H1 (cell line): ENCODE measurements at regions not wholly inside any gene's neighbourhood (a gene's known extent, or its start where the extent isn't known, plus 50 kb on each side); places are given as distances from the start of the nearest gene placed in this dataset.

Experiments used
- CTCF ChIA-PET: fragments of 300-600 bp; sonication (Branson Sonifier 250); formaldehyde crosslinking; loops from one replicate; lab custom pipeline; 2021; ENCODE audit not compliant: partially characterized antibody; lab: Charles Lee
- POLR2A ChIA-PET: fragments of 300-600 bp; sonication (Branson Sonifier 250); formaldehyde crosslinking; loops from one replicate; lab custom pipeline; 2021; ENCODE audit warnings: inconsistent platforms; ENCODE audit not compliant: partially characterized antibody; lab: Charles Lee
- DNase-seq, 2 experiments: peaks; one replicate each; pipeline versions ENCODE4 v3.0.0 to v3.0.0-alpha.2; 2010 to 2022; ENCODE audit warnings: low spot score in 2 of 2, low read depth in 1 of 2, mixed read lengths in 1 of 2
- FAIRE-seq: peaks from 2 replicates; lab custom pipeline; 2011; peaks lifted over from hg19 to GRCh38; lab: Jason Lieb, UNC
- H2AFZ ChIP-seq: 2 replicates; pipeline ENCODE4 v1.8.1; 2012; ENCODE audit warnings: low read length, inconsistent platforms
- H2AK5ac ChIP-seq: 2 replicates; pipeline ENCODE4 v1.6.1; 2013; ENCODE audit warnings: low read depth, low read length
- H2BK120ac ChIP-seq: replicated peaks from 2 replicates; pipeline ENCODE3; 2013; ENCODE audit warnings: low read depth, low read length, inconsistent platforms
- H2BK12ac ChIP-seq: 2 replicates; pipeline ENCODE4 v1.6.1; 2013; ENCODE audit warnings: low read depth, low read length
- H2BK15ac ChIP-seq: 2 replicates; pipeline ENCODE4 v1.6.1; 2013; ENCODE audit warnings: low read length
- H2BK20ac ChIP-seq: 2 replicates; pipeline ENCODE4 v1.6.1; 2013; ENCODE audit warnings: low read length
- H2BK5ac ChIP-seq: 2 replicates; pipeline ENCODE4 v1.6.1; 2013; ENCODE audit warnings: low read depth, low read length
- H3K14ac ChIP-seq: 2 replicates; pipeline ENCODE4 v1.6.1; 2013; ENCODE audit warnings: inconsistent platforms; ENCODE audit not compliant: insufficient read length
- H3K18ac ChIP-seq: 2 replicates; pipeline ENCODE4 v1.6.1; 2013; ENCODE audit warnings: low read length; ENCODE audit errors: extremely low read depth
- H3K23ac ChIP-seq: 2 replicates; pipeline ENCODE4 v1.6.1; 2013; ENCODE audit warnings: inconsistent platforms; ENCODE audit not compliant: insufficient read length
- H3K23me2 ChIP-seq: 2 replicates; pipeline ENCODE4 v1.6.1; 2013; ENCODE audit warnings: low read depth, low read length
- H3K27ac ChIP-seq: 2 replicates; pipeline ENCODE4 v1.6.1; 2011; ENCODE audit warnings: low read depth, low read length, inconsistent platforms
- H3K27me3 ChIP-seq, 4 experiments: replicated peaks in 1 of 4; 1 replicate in 1 of 4; 2 replicates in 3 of 4; pipeline versions ENCODE4 v1.6.1 to v1.8.1; 2011 to 2013; ENCODE audit warnings: low read length in 3 of 4, mild to moderate bottlenecking in 3 of 4, inconsistent platforms in 2 of 4, mixed read lengths in 2 of 4, moderate library complexity in 1 of 4; ENCODE audit not compliant: control insufficient read depth in 3 of 4, insufficient read depth in 3 of 4; ENCODE audit errors: extremely low read depth in 1 of 4
- H3K36me3 ChIP-seq, 4 experiments: 2 replicates each; pipeline versions ENCODE4 v1.6.1 to v1.8.1; 2011 to 2013; ENCODE audit warnings: mild to moderate bottlenecking in 4 of 4, low read length in 3 of 4, moderate library complexity in 2 of 4, control low read depth in 1 of 4, inconsistent platforms in 1 of 4; ENCODE audit not compliant: insufficient read depth in 4 of 4, control insufficient read depth in 2 of 4
- H3K4ac ChIP-seq: replicated peaks from 2 replicates; pipeline ENCODE3; 2013; ENCODE audit warnings: low read length, low read depth, mixed read lengths, inconsistent platforms; ENCODE audit not compliant: insufficient read length
- H3K4me1 ChIP-seq, 4 experiments: replicated peaks in 1 of 4; 1 replicate in 1 of 4; 2 replicates in 3 of 4; pipeline versions ENCODE4 v1.6.1 to v1.8.1; 2011 to 2013; ENCODE audit warnings: low read length in 3 of 4, inconsistent platforms in 2 of 4, mixed read lengths in 1 of 4; ENCODE audit not compliant: insufficient read depth in 4 of 4, control insufficient read depth in 3 of 4
- H3K4me2 ChIP-seq, 2 experiments: 2 replicates each; pipeline versions ENCODE4 v1.6.1 to v1.8.1; 2011 to 2013; ENCODE audit warnings: low read depth in 2 of 2, low read length in 2 of 2, control low read depth in 1 of 2, inconsistent platforms in 1 of 2, mild to moderate bottlenecking in 1 of 2; ENCODE audit not compliant: insufficient read depth in 1 of 2
- H3K4me3 ChIP-seq, 4 experiments: fragments of 200-600, 300-600 bp in 1 of 4; sonication (generic), shearing (Covaris generic), sonication (Bioruptor Twin) in 1 of 4; 2 replicates each; pipeline versions ENCODE4 v1.5.1 to v1.8.1; 2011 to 2016; ENCODE audit warnings: low read length in 4 of 4, low read depth in 3 of 4, control low read depth in 2 of 4, inconsistent platforms in 2 of 4, mild to moderate bottlenecking in 2 of 4, mixed read lengths in 1 of 4, moderate library complexity in 1 of 4; ENCODE audit not compliant: insufficient read depth in 2 of 4; ENCODE audit errors: extremely low read depth in 1 of 4
- H3K56ac ChIP-seq: replicated peaks from 2 replicates; pipeline ENCODE3; 2013; ENCODE audit warnings: low read depth, mild to moderate bottlenecking, mixed read lengths, low read length, inconsistent platforms; ENCODE audit not compliant: insufficient read length
- H3K79me1 ChIP-seq: 2 replicates; pipeline ENCODE4 v1.6.1; 2013; ENCODE audit warnings: low read depth, low read length, control low read depth
- H3K79me2 ChIP-seq, 2 experiments: 2 replicates each; pipeline versions ENCODE4 v1.6.1 to v1.8.1; 2012 to 2013; ENCODE audit warnings: low read length in 2 of 2, mild to moderate bottlenecking in 2 of 2, inconsistent platforms in 1 of 2; ENCODE audit not compliant: insufficient read depth in 2 of 2, control insufficient read depth in 1 of 2
- H3K9ac ChIP-seq, 4 experiments: replicated peaks in 1 of 4; 1 replicate in 1 of 4; 2 replicates in 3 of 4; pipeline versions ENCODE4 v1.6.1 to v1.8.1; 2011 to 2013; ENCODE audit warnings: low read depth in 3 of 4, low read length in 3 of 4, control low read depth in 2 of 4, mild to moderate bottlenecking in 2 of 4, moderate library complexity in 2 of 4, inconsistent platforms in 1 of 4; ENCODE audit errors: extremely low read depth in 1 of 4
- H3K9me3 ChIP-seq, 2 experiments: 2 replicates each; pipeline versions ENCODE4 v1.6.1 to v1.8.1; 2012 to 2013; ENCODE audit warnings: mild to moderate bottlenecking in 2 of 2, moderate library complexity in 2 of 2, control low read depth in 1 of 2, inconsistent platforms in 1 of 2, low read depth in 1 of 2, low read length in 1 of 2, mixed read lengths in 1 of 2; ENCODE audit not compliant: insufficient read depth in 2 of 2
- H4K20me1 ChIP-seq, 2 experiments: replicated peaks in 1 of 2; 2 replicates each; pipeline versions ENCODE3 to v1.8.1; 2011 to 2013; ENCODE audit warnings: inconsistent platforms in 2 of 2, low read length in 2 of 2, mild to moderate bottlenecking in 1 of 2; ENCODE audit not compliant: insufficient read depth in 2 of 2, control insufficient read depth in 1 of 2
- H4K5ac ChIP-seq: 2 replicates; pipeline ENCODE4 v1.6.1; 2013; ENCODE audit warnings: low read length, low read depth, mixed read lengths, inconsistent platforms; ENCODE audit not compliant: insufficient read length
- H4K8ac ChIP-seq: 2 replicates; pipeline ENCODE4 v1.8.0; 2013; ENCODE audit warnings: mild to moderate bottlenecking, moderate library complexity, low read length, inconsistent platforms; ENCODE audit not compliant: insufficient read depth; ENCODE audit errors: extremely low read depth
- H4K91ac ChIP-seq: replicated peaks from 2 replicates; pipeline ENCODE3; 2013; ENCODE audit warnings: low read length, mixed read lengths, inconsistent platforms; ENCODE audit not compliant: insufficient read length
- ASH2L ChIP-seq: fragments of 200-600, 300-600 bp; sonication (generic); IDR thresholded peaks from one replicate; pipeline ENCODE4 v1.7.1; 2017; ENCODE audit warnings: low read length
- BACH1 ChIP-seq: IDR thresholded peaks from 2 replicates; pipeline ENCODE4 v1.6.1; 2012; ENCODE audit warnings: low read length, improper control_type of control experiment
- KDM1A ChIP-seq: fragments of 200-600, 300-600 bp; sonication (generic); IDR thresholded peaks from 2 replicates; pipeline ENCODE4 v1.7.1; 2016; ENCODE audit warnings: mild to moderate bottlenecking, low read length, borderline replicate concordance
- KDM5A ChIP-seq: fragments of 200-600 bp; IDR thresholded peaks from 2 replicates; pipeline ENCODE4 v1.7.1; 2012; ENCODE audit warnings: mild to moderate bottlenecking, low read length, inconsistent platforms, mixed read lengths
- SIX5 ChIP-seq: IDR thresholded peaks from 2 replicates; pipeline ENCODE4 v1.6.1; 2011; ENCODE audit warnings: mild to moderate bottlenecking, low read depth, low read length
- WGBS, 2 experiments: shearing (Covaris generic) in 1 of 2; methylation state at CpG; one replicate each; pipeline versions ENCODE4 v1.1.6 to v1.1.7; 2013 to 2015; ENCODE audit warnings: low lambda C conversion rate in 2 of 2, mixed read lengths in 2 of 2, inconsistent platforms in 1 of 2, low coverage in 1 of 2, missing lambda C conversion rate in 1 of 2; ENCODE audit not compliant: insufficient replicate concordance in 2 of 2, insufficient coverage in 1 of 2, insufficient read length in 1 of 2; ENCODE audit errors: extremely low coverage in 1 of 2, missing lambda C conversion rate in 1 of 2; 5-methylcytosine and 5-hydroxymethylcytosine counted together

DNA sequence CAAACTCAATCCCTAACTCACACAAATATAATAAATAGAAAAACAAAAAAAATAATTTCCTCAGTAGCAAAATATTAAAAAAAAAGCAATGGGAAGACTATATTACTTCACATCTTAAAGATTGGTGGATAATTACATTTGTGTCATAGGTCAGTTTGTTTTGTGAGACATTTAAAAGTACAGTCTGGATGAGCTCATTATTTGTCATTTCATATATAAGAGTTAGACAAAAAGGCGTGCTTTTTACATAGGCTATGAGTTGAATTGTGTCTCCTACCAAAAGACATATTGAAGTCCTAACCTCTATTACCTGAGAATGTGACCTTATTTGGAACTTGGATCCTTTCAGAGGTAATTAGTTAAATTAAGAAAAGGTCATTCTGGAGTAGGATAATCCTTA is 710.1 kb upstream of the CBLB start:
- H2BK20ac ChIP-seq = no peak overlapping the region
- H3K56ac ChIP-seq = no peak overlapping the region
- H4K20me1 ChIP-seq = no peaks in the 10 kb centered on the region
- POLR2A ChIA-PET = no interaction called here
- H3K79me2 ChIP-seq = no peaks in the 10 kb centered on the region
- no peak overlapping the region for H4K91ac ChIP-seq
- no peak overlapping the region for H3K9ac ChIP-seq
- no peak overlapping the region for H3K27ac ChIP-seq
- CTCF ChIA-PET = no interaction called here
- H4K5ac ChIP-seq = no peak overlapping the region
- 92% methylated on average over 1 of the region's 1 CpG; no CpG with 5 or more reads in 1 of the 2 experiments for whole genome bisulfite sequencing, 2 experiments
- no peaks in the 10 kb centered on the region for H3K36me3 ChIP-seq
- H3K79me1 ChIP-seq = no peaks in the 10 kb centered on the region
- no peak overlapping the region for H2BK5ac ChIP-seq
- H3K23me2 ChIP-seq = no peaks in the 10 kb centered on the region
- no peaks in the 10 kb centered on the region for H3K27me3 ChIP-seq
- H2BK12ac ChIP-seq = no peak overlapping the region
- H3K4me2 ChIP-seq = no peak overlapping the region
- no peak overlapping the region for H4K8ac ChIP-seq
- H2BK120ac ChIP-seq = no peak overlapping the region
- no peak overlapping the region for H3K18ac ChIP-seq
- no peak for TF ChIP-seq ASH2L
- no peak for TF ChIP-seq SIX5
- TF ChIP-seq BACH1 = no peak
- TF ChIP-seq KDM1A = no peak
- TF ChIP-seq KDM5A = no peak
- TF ChIP-seq, all 59 proteins: peak for 0
- Histone ChIP-seq H3K23ac (no peak overlapping the region), H3K4me1 (no peaks in the 10 kb centered on the region), H2AK5ac (no peak overlapping the region), H3K4ac (no peak overlapping the region), H2BK15ac (no peak overlapping the region), H2AFZ (no peak overlapping the region), H3K9me3 (no peaks in the 10 kb centered on the region), H3K14ac (no peak overlapping the region), H3K4me3 (no peak overlapping the region)
- DNase-seq (no peak), FAIRE-seq (no peak)
